ENCODE measurements at regions not wholly inside any gene's neighbourhood (a gene's known extent, or its start where the extent isn't known, plus 50 kb on each side); places are given as distances from the start of the nearest gene placed in this dataset.

- no peak for DNase-seq
Measured at GRCh38 chr20:48165401-48165685, 380.1 kb upstream of the SULF2 start.

GRCh38 chr20:48164566-48165400 lies 379.5 kb upstream of the SULF2 start:
- no peak for DNase-seq

GRCh38 chr20:48164034-48164433 lies 378.8 kb upstream of the SULF2 start:
- no peak for DNase-seq

- peak; percentile 87 for DNase-seq
Measured at GRCh38 chr20:48163505-48163904, 378.2 kb upstream of the SULF2 start.

- no peak for DNase-seq
Measured at GRCh38 chr20:48162621-48163020, 377.3 kb upstream of the SULF2 start.

GRCh38 chr20:48159145-48160008 lies 374.1 kb upstream of the SULF2 start:
- DNase-seq: no peak

GRCh38 chr20:48158014-48158413 lies 372.7 kb upstream of the SULF2 start:
- DNase-seq: no peak

GRCh38 chr20:48156951-48157700 lies 371.8 kb upstream of the SULF2 start:
- DNase-seq: no peak

- no peak for DNase-seq
Measured at GRCh38 chr20:48156521-48156920, 371.2 kb upstream of the SULF2 start.

GRCh38 chr20:48155268-48155667 lies 370.0 kb upstream of the SULF2 start:
- DNase-seq: peak; percentile 94

GRCh38 chr20:48154040-48154765 lies 368.9 kb upstream of the SULF2 start:
- DNase-seq: no peak

GRCh38 chr20:48153523-48153922 lies 368.2 kb upstream of the SULF2 start:
- peak; percentile 79 for DNase-seq

GRCh38 chr20:48153103-48153502 lies 367.8 kb upstream of the SULF2 start:
- no peak for DNase-seq

GRCh38 chr20:48150568-48150967 lies 365.3 kb upstream of the SULF2 start:
- no peak for DNase-seq

- no peak for DNase-seq
Measured at GRCh38 chr20:48149902-48150301, 364.6 kb upstream of the SULF2 start.

GRCh38 chr20:48148916-48149672 lies 363.8 kb upstream of the SULF2 start:
- DNase-seq: no peak

- no peak for DNase-seq
Measured at GRCh38 chr20:48148020-48148419, 362.7 kb upstream of the SULF2 start.

- no peak for DNase-seq
Measured at GRCh38 chr20:48147311-48147710, 362.0 kb upstream of the SULF2 start.

GRCh38 chr20:48146877-48147276 lies 361.6 kb upstream of the SULF2 start:
- DNase-seq: no peak

GRCh38 chr20:48146308-48146707 lies 361.0 kb upstream of the SULF2 start:
- DNase-seq: no peak

GRCh38 chr20:48143435-48144081 lies 358.3 kb upstream of the SULF2 start:
- peak; percentile 96 for DNase-seq

GRCh38 chr20:48142516-48142773 lies 357.2 kb upstream of the SULF2 start:
- peak; percentile 83 for DNase-seq

Data from NCI-H345 (cell line).